HCT116 (cell line): ENCODE measurements at regions not wholly inside any gene's neighbourhood (a gene's known extent, or its start where the extent isn't known, plus 50 kb on each side); places are given as distances from the start of the nearest gene placed in this dataset.

Source experiments
- CEBPB ChIP-seq: IDR thresholded peaks from 2 replicates; pipeline ENCODE4 v1.6.1; 2012; ENCODE audit warnings: low read depth
- EGR1 ChIP-seq: IDR thresholded peaks from 2 replicates; pipeline ENCODE4 v1.6.1; 2012; ENCODE audit warnings: low read depth
- ELF1 ChIP-seq: IDR thresholded peaks from 2 replicates; pipeline ENCODE4 v1.6.1; 2012; ENCODE audit warnings: low read depth, borderline replicate concordance
- EZH2 ChIP-seq: fragments of 200-600 bp; sonication (generic); IDR thresholded peaks from 2 replicates; pipeline ENCODE4 v1.6.1; 2017; ENCODE audit warnings: antibody characterized with exemption, mixed run types
- POLR2A ChIP-seq: IDR thresholded peaks from 2 replicates; pipeline ENCODE4 v1.7.0; 2011; ENCODE audit warnings: borderline replicate concordance; ENCODE audit not compliant: insufficient read depth, insufficient read length; ENCODE audit errors: extremely low read depth
- TCF7L2 ChIP-seq: IDR thresholded peaks from 2 replicates; pipeline ENCODE4 v1.7.0; 2011; ENCODE audit warnings: borderline replicate concordance, inconsistent platforms; ENCODE audit not compliant: insufficient read depth, insufficient read length; ENCODE audit errors: extremely low read depth
- TF ChIP-seq, protein P1 (sequence below), 3 experiments: fragments of 200-600 bp in 1 of 3; sonication (generic) in 1 of 3; IDR thresholded peaks in 2 of 3; conservative IDR thresholded peaks in 1 of 3; 2 replicates each; pipeline ENCODE4 v1.5.1; 2012 to 2017; ENCODE audit warnings: low read depth in 2 of 3, low read length in 2 of 3, antibody characterized with exemption in 1 of 3, borderline replicate concordance in 1 of 3, control low read depth in 1 of 3, mild to moderate bottlenecking in 1 of 3, mixed read lengths in 1 of 3, mixed run types in 1 of 3, moderate library complexity in 1 of 3; ENCODE audit not compliant: insufficient read depth in 1 of 3
- TF ChIP-seq, protein P2 (sequence below): IDR thresholded peaks from 2 replicates; pipeline ENCODE4 v1.6.1; 2012

DNA sequence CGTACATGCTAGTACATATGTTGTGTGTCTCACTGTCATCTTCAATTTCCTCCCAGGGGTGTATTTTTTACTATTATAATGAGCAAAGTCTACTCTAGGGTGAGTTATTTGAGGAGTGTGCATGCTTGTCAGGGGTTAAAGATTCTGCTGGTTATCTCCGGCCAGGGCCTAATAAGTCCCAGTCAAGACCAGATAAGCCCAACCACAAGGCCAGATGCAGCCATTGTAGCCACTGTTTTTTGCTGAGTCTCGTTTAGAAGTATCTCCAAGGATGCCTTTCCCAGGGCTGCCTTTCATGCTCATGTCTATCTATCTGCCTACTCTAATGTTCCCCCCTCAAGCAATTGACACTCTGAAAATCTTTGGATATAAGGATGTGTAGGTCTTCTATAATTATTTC is 300.5 kb downstream of the IPO8 start:
- TF ChIP-seq, protein P1, sequence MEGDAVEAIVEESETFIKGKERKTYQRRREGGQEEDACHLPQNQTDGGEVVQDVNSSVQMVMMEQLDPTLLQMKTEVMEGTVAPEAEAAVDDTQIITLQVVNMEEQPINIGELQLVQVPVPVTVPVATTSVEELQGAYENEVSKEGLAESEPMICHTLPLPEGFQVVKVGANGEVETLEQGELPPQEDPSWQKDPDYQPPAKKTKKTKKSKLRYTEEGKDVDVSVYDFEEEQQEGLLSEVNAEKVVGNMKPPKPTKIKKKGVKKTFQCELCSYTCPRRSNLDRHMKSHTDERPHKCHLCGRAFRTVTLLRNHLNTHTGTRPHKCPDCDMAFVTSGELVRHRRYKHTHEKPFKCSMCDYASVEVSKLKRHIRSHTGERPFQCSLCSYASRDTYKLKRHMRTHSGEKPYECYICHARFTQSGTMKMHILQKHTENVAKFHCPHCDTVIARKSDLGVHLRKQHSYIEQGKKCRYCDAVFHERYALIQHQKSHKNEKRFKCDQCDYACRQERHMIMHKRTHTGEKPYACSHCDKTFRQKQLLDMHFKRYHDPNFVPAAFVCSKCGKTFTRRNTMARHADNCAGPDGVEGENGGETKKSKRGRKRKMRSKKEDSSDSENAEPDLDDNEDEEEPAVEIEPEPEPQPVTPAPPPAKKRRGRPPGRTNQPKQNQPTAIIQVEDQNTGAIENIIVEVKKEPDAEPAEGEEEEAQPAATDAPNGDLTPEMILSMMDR (IDR thresholded peaks at IDR 0.05 in 2 of 3, conservative IDR thresholded peaks at IDR 0.05 in 1 of 3; ENCODE audit: borderline replicate concordance in 1 of 3, insufficient read depth in 1 of 3, low read depth in 2 of 3, low read length in 2 of 3) = no peak
- TF ChIP-seq, protein P2, sequence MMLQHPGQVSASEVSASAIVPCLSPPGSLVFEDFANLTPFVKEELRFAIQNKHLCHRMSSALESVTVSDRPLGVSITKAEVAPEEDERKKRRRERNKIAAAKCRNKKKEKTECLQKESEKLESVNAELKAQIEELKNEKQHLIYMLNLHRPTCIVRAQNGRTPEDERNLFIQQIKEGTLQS = no peak
- TF ChIP-seq POLR2A (no peak), EZH2 (no peak), CEBPB (no peak), TCF7L2 (no peak), EGR1 (no peak), ELF1 (no peak)
